GM23338 (cell line): ENCODE measurements at regions not wholly inside any gene's neighbourhood (a gene's known extent, or its start where the extent isn't known, plus 50 kb on each side); places are given as distances from the start of the nearest gene placed in this dataset.

Source experiments
- ATAC-seq: fragments of 200-7000 bp; cut with Tn5 transposase; 3 replicates; pipeline ENCODE4 v1.9.1; 2020
- DNase-seq: peaks from one replicate; pipeline ENCODE4 v3.0.0-alpha.2; 2015; ENCODE audit warnings: low spot score
- H2AFZ ChIP-seq: fragments of 200-600 bp; sonication (generic); 2 replicates; pipeline ENCODE4 v1.8.0; 2016; ENCODE audit warnings: antibody characterized with exemption, mild to moderate bottlenecking, moderate library complexity
- H3F3A ChIP-seq: fragments of 200-600 bp; sonication (generic); replicated peaks from 2 replicates; pipeline ENCODE4 v1.8.0; 2017; ENCODE audit warnings: antibody characterized with exemption, mixed run types, low read depth
- H3K27ac ChIP-seq: fragments of 200-600 bp; sonication (generic); 2 replicates; pipeline ENCODE4 v1.6.1; 2016; ENCODE audit warnings: low read depth
- H3K27me3 ChIP-seq: fragments of 200-600 bp; sonication (generic); 2 replicates; pipeline ENCODE4 v1.8.0; 2016; ENCODE audit warnings: mild to moderate bottlenecking, mixed run types, moderate library complexity; ENCODE audit not compliant: insufficient read depth
- H3K36me3 ChIP-seq: fragments of 200-600 bp; sonication (generic); 2 replicates; pipeline ENCODE4 v1.8.0; 2016; ENCODE audit warnings: mild to moderate bottlenecking; ENCODE audit not compliant: insufficient read depth
- H3K4me1 ChIP-seq: fragments of 200-600 bp; sonication (generic); 2 replicates; pipeline ENCODE4 v1.8.0; 2016; ENCODE audit warnings: mild to moderate bottlenecking, moderate library complexity; ENCODE audit not compliant: insufficient read depth
- H3K4me2 ChIP-seq: fragments of 200-600 bp; sonication (generic); 2 replicates; pipeline ENCODE4 v1.7.1; 2017; ENCODE audit warnings: mixed run types
- H3K4me3 ChIP-seq: fragments of 200-600 bp; sonication (generic); 2 replicates; pipeline ENCODE4 v1.6.1; 2016; ENCODE audit warnings: mixed run types
- H3K79me2 ChIP-seq: fragments of 200-600 bp; sonication (generic); replicated peaks from 2 replicates; pipeline ENCODE4 v1.8.0; 2017; ENCODE audit warnings: mild to moderate bottlenecking; ENCODE audit not compliant: insufficient read depth
- H3K9me2 ChIP-seq: fragments of 200-600 bp; sonication (generic); 2 replicates; pipeline ENCODE4 v1.8.0; 2017; ENCODE audit not compliant: insufficient read depth
- H4K20me1 ChIP-seq: fragments of 200-600 bp; sonication (generic); replicated peaks from 2 replicates; pipeline ENCODE4 v1.8.0; 2017; ENCODE audit warnings: mild to moderate bottlenecking; ENCODE audit not compliant: insufficient read depth
- H3K27ac Mint-ChIP-seq: 2 replicates; pipeline ENCODE4 v1.8.0; 2020; ENCODE audit warnings: inconsistent platforms, mild to moderate bottlenecking, moderate library complexity, mixed read lengths
- H3K27me3 Mint-ChIP-seq: 3 replicates; pipeline ENCODE4 v1.8.0; 2022; ENCODE audit warnings: low read depth, mild to moderate bottlenecking, moderate library complexity, mixed read lengths, inconsistent platforms; ENCODE audit not compliant: insufficient read depth, poor library complexity
- H3K36me3 Mint-ChIP-seq: 3 replicates; pipeline ENCODE4 v1.8.0; 2021; ENCODE audit warnings: low read depth, mild to moderate bottlenecking, inconsistent platforms, moderate library complexity, mixed read lengths
- H3K4me1 Mint-ChIP-seq: 3 replicates; pipeline ENCODE4 v1.8.0; 2020; ENCODE audit warnings: mild to moderate bottlenecking, inconsistent platforms, mixed read lengths
- H3K4me3 Mint-ChIP-seq: 3 replicates; pipeline ENCODE4 v1.8.0; 2021; ENCODE audit warnings: moderate library complexity, mild to moderate bottlenecking, inconsistent platforms, mixed read lengths
- H3K9me3 Mint-ChIP-seq: 3 replicates; pipeline ENCODE4 v1.8.0; 2020; ENCODE audit warnings: moderate library complexity, mild to moderate bottlenecking, inconsistent platforms, mixed read lengths
- CREB1 ChIP-seq: fragments of 250-450 bp; sonication (Bioruptor Pico); IDR thresholded peaks from 2 replicates; pipeline ENCODE4 v1.5.0; 2020; ENCODE audit warnings: low read depth, mild to moderate bottlenecking, moderate library complexity
- CTCF ChIP-seq, 2 experiments: fragments of 200-600 bp in 1 of 2; sonication (generic) in 1 of 2; conservative IDR thresholded peaks; 2 replicates each; pipeline versions ENCODE4 v1.5.1 to v1.6.1; 2016 to 2017; ENCODE audit warnings: antibody characterized with exemption in 2 of 2, low read depth in 2 of 2, mild to moderate bottlenecking in 2 of 2, moderate library complexity in 1 of 2
- ETS1 ChIP-seq: IDR thresholded peaks from 2 replicates; pipeline ENCODE4 v1.6.1; 2016; ENCODE audit warnings: antibody characterized with exemption
- EZH2 ChIP-seq: fragments of 200-600 bp; sonication (generic); IDR thresholded peaks from one replicate; pipeline ENCODE4 v1.8.0; 2017; ENCODE audit warnings: antibody characterized with exemption, mild to moderate bottlenecking, low read depth; ENCODE audit not compliant: unreplicated experiment
- EZH2phosphoT487 ChIP-seq: fragments of 200-600 bp; sonication (generic); IDR thresholded peaks from one replicate; pipeline ENCODE4 v1.8.1; 2018; ENCODE audit warnings: antibody characterized with exemption; ENCODE audit not compliant: unreplicated experiment
- JUNB ChIP-seq: IDR thresholded peaks from one replicate; pipeline ENCODE4 v1.6.1; 2016; ENCODE audit warnings: antibody characterized with exemption; ENCODE audit not compliant: unreplicated experiment
- NANOG ChIP-seq: IDR thresholded peaks from 2 replicates; pipeline ENCODE4 v1.6.1; 2016; ENCODE audit warnings: antibody characterized with exemption, borderline replicate concordance
- POLR2AphosphoS5 ChIP-seq: IDR thresholded peaks from 2 replicates; pipeline ENCODE4 v1.6.1; 2016; ENCODE audit warnings: antibody characterized with exemption, low read depth
- STAT1 ChIP-seq: IDR thresholded peaks from one replicate; pipeline ENCODE4 v1.6.1; 2016; ENCODE audit warnings: antibody characterized with exemption; ENCODE audit not compliant: unreplicated experiment
- ZNF114 ChIP-seq: fragments of 250-450 bp; sonication (Bioruptor Pico); IDR thresholded peaks from 2 replicates; pipeline ENCODE4 v1.5.0; 2020; ENCODE audit warnings: mild to moderate bottlenecking, moderate library complexity
- ZNF331 ChIP-seq: fragments of 250-450 bp; sonication (Bioruptor Pico); IDR thresholded peaks from 2 replicates; pipeline ENCODE4 v1.5.0; 2020; ENCODE audit warnings: low read depth, mild to moderate bottlenecking, moderate library complexity
- TF ChIP-seq, protein P1 (sequence below): IDR thresholded peaks from one replicate; pipeline ENCODE4 v1.6.1; 2018; ENCODE audit warnings: antibody characterized with exemption; ENCODE audit not compliant: unreplicated experiment
- TF ChIP-seq, protein P2 (sequence below): fragments of 250-450 bp; sonication (Bioruptor Pico); IDR thresholded peaks from 2 replicates; pipeline ENCODE4 v1.5.0; 2020; ENCODE audit warnings: mild to moderate bottlenecking, moderate library complexity

DNA sequence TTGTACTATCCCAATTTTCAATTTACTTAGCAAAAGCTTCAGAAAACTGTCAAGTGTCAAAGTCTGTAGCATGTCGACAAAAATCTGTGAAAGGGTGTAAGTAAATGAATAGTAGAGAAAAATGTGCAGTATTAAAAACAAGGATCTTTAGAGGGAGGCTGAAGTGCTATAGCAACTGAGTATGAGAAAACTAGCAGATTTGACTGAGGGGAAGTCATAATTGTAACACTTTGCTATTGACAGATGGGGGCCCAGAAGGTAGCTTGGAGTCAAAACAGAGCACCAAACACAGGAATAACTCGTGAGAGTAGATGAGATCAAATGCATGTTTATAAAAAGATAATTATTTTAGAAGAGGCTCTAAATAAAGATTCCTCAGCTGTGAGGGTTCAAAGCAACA is 657.7 kb downstream of the TMEM182 start:
- Histone ChIP-seq H4K20me1 (no peaks in the 10 kb centered on the region), H3F3A (no peaks in the 10 kb centered on the region), H3K79me2 (no peaks in the 10 kb centered on the region), H2AFZ (no peak overlapping the region), H3K4me2 (no peak overlapping the region), H3K27me3 (no peaks in the 10 kb centered on the region), H3K9me2 (peaks cover 7% of the 10 kb centered on the region; the same call in 1 of the 2 replicates), H3K4me1 (peaks cover 6% of the 10 kb centered on the region; the same call in 1 of the 2 replicates), H3K4me3 (no peak overlapping the region), H3K36me3 (no peaks in the 10 kb centered on the region), H3K27ac (no peak overlapping the region)
- ATAC-seq (no peak), DNase-seq (no peak)
- TF ChIP-seq ZNF114 (CRISPR knock-in tag) (no peak), CREB1 (CRISPR knock-in tag) (no peak), EZH2 (no peak), NANOG (no peak), EZH2phosphoT487 (no peak), ZNF331 (no peak), JUNB (no peak), CTCF (conservative IDR thresholded peaks at IDR 0.05; ENCODE audit: low read depth in 2 of 2) (no peak), POLR2AphosphoS5 (no peak), STAT1 (no peak), ETS1 (no peak)
- TF ChIP-seq, protein P1, sequence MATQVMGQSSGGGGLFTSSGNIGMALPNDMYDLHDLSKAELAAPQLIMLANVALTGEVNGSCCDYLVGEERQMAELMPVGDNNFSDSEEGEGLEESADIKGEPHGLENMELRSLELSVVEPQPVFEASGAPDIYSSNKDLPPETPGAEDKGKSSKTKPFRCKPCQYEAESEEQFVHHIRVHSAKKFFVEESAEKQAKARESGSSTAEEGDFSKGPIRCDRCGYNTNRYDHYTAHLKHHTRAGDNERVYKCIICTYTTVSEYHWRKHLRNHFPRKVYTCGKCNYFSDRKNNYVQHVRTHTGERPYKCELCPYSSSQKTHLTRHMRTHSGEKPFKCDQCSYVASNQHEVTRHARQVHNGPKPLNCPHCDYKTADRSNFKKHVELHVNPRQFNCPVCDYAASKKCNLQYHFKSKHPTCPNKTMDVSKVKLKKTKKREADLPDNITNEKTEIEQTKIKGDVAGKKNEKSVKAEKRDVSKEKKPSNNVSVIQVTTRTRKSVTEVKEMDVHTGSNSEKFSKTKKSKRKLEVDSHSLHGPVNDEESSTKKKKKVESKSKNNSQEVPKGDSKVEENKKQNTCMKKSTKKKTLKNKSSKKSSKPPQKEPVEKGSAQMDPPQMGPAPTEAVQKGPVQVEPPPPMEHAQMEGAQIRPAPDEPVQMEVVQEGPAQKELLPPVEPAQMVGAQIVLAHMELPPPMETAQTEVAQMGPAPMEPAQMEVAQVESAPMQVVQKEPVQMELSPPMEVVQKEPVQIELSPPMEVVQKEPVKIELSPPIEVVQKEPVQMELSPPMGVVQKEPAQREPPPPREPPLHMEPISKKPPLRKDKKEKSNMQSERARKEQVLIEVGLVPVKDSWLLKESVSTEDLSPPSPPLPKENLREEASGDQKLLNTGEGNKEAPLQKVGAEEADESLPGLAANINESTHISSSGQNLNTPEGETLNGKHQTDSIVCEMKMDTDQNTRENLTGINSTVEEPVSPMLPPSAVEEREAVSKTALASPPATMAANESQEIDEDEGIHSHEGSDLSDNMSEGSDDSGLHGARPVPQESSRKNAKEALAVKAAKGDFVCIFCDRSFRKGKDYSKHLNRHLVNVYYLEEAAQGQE: no peak
- TF ChIP-seq, protein P2, sequence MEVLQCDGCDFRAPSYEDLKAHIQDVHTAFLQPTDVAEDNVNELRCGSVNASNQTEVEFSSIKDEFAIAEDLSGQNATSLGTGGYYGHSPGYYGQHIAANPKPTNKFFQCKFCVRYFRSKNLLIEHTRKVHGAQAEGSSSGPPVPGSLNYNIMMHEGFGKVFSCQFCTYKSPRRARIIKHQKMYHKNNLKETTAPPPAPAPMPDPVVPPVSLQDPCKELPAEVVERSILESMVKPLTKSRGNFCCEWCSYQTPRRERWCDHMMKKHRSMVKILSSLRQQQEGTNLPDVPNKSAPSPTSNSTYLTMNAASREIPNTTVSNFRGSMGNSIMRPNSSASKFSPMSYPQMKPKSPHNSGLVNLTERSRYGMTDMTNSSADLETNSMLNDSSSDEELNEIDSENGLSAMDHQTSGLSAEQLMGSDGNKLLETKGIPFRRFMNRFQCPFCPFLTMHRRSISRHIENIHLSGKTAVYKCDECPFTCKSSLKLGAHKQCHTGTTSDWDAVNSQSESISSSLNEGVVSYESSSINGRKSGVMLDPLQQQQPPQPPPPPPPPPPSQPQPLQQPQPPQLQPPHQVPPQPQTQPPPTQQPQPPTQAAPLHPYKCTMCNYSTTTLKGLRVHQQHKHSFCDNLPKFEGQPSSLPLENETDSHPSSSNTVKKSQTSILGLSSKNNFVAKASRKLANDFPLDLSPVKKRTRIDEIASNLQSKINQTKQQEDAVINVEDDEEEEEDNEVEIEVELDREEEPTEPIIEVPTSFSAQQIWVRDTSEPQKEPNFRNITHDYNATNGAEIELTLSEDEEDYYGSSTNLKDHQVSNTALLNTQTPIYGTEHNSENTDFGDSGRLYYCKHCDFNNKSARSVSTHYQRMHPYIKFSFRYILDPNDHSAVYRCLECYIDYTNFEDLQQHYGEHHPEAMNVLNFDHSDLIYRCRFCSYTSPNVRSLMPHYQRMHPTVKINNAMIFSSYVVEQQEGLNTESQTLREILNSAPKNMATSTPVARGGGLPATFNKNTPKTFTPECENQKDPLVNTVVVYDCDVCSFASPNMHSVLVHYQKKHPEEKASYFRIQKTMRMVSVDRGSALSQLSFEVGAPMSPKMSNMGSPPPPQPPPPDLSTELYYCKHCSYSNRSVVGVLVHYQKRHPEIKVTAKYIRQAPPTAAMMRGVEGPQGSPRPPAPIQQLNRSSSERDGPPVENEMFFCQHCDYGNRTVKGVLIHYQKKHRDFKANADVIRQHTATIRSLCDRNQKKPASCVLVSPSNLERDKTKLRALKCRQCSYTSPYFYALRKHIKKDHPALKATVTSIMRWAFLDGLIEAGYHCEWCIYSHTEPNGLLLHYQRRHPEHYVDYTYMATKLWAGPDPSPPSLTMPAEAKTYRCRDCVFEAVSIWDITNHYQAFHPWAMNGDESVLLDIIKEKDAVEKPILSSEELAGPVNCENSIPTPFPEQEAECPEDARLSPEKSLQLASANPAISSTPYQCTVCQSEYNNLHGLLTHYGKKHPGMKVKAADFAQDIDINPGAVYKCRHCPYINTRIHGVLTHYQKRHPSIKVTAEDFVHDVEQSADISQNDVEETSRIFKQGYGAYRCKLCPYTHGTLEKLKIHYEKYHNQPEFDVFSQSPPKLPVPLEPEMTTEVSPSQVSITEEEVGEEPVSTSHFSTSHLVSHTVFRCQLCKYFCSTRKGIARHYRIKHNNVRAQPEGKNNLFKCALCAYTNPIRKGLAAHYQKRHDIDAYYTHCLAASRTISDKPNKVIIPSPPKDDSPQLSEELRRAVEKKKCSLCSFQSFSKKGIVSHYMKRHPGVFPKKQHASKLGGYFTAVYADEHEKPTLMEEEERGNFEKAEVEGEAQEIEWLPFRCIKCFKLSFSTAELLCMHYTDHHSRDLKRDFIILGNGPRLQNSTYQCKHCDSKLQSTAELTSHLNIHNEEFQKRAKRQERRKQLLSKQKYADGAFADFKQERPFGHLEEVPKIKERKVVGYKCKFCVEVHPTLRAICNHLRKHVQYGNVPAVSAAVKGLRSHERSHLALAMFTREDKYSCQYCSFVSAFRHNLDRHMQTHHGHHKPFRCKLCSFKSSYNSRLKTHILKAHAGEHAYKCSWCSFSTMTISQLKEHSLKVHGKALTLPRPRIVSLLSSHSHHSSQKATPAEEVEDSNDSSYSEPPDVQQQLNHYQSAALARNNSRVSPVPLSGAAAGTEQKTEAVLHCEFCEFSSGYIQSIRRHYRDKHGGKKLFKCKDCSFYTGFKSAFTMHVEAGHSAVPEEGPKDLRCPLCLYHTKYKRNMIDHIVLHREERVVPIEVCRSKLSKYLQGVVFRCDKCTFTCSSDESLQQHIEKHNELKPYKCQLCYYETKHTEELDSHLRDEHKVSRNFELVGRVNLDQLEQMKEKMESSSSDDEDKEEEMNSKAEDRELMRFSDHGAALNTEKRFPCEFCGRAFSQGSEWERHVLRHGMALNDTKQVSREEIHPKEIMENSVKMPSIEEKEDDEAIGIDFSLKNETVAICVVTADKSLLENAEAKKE (CRISPR knock-in tag): no peak
- Mint-ChIP-seq H3K36me3 (0 out of 3 replicates have a peak, but pooled peaks cover 2% of the 10 kb centered on the region), H3K9me3 (no peaks in the 10 kb centered on the region), H3K27me3 (peaks cover 2% of the 10 kb centered on the region), H3K4me3 (no peak overlapping the region), H3K4me1 (peaks cover 13% of the 10 kb centered on the region; the same call in 2 of the 3 replicates), H3K27ac (no peak overlapping the region)
